HEK293T (cell line): ENCODE measurements at regions not wholly inside any gene's neighbourhood (a gene's known extent, or its start where the extent isn't known, plus 50 kb on each side); places are given as distances from the start of the nearest gene placed in this dataset.

Experiments used
- CTBP1 ChIP-seq: fragments of 450-650 bp; IDR thresholded peaks from 2 replicates; pipeline ENCODE4 v1.6.1; 2016; ENCODE audit warnings: borderline replicate concordance
- ELF4 ChIP-seq: fragments of 450-650 bp; IDR thresholded peaks from 2 replicates; pipeline ENCODE4 v1.6.1; 2017; ENCODE audit warnings: antibody characterized with exemption
- HDGF ChIP-seq: fragments of 450-650 bp; IDR thresholded peaks from 2 replicates; pipeline ENCODE4 v1.6.1; 2017; ENCODE audit warnings: antibody characterized with exemption, borderline replicate concordance
- L3MBTL2 ChIP-seq: fragments of 450-650 bp; conservative IDR thresholded peaks from 2 replicates; pipeline ENCODE4 v1.6.1; 2016; ENCODE audit warnings: mild to moderate bottlenecking
- LEF1 ChIP-seq: fragments of 450-650 bp; IDR thresholded peaks from 2 replicates; pipeline ENCODE4 v1.6.1; 2017; ENCODE audit warnings: mild to moderate bottlenecking, borderline replicate concordance
- NFRKB ChIP-seq: fragments of 450-650 bp; IDR thresholded peaks from 2 replicates; pipeline ENCODE4 v1.6.1; 2016; ENCODE audit warnings: mild to moderate bottlenecking, moderate library complexity
- PKNOX1 ChIP-seq: fragments of 450-650 bp; IDR thresholded peaks from 2 replicates; pipeline ENCODE4 v1.6.1; 2016
- SP1 ChIP-seq: fragments of 450-650 bp; IDR thresholded peaks from 2 replicates; pipeline ENCODE4 v1.6.1; 2017
- SUZ12 ChIP-seq: fragments of 450-650 bp; IDR thresholded peaks from 2 replicates; pipeline ENCODE4 v1.6.1; 2016; ENCODE audit warnings: mild to moderate bottlenecking
- TARDBP ChIP-seq: fragments of 450-650 bp; IDR thresholded peaks from 2 replicates; pipeline ENCODE4 v1.6.1; 2016
- ZNF384 ChIP-seq: fragments of 450-650 bp; IDR thresholded peaks from 2 replicates; pipeline ENCODE4 v1.6.1; 2016

GRCh38 chr2:56784046-56784445, 600.3 kb downstream of the CCDC85A start:
- TF ChIP-seq TARDBP (no peak), CTBP1 (no peak), ELF4 (no peak), LEF1 (no peak), SP1 (no peak), ZNF384 (no peak), L3MBTL2 (no peak), HDGF (no peak), NFRKB (no peak), SUZ12 (no peak), PKNOX1 (no peak)
